ENCODE measurements at regions not wholly inside any gene's neighbourhood (a gene's known extent, or its start where the extent isn't known, plus 50 kb on each side); places are given as distances from the start of the nearest gene placed in this dataset.
"Not testable (repeated sequence)": the region's sequence is repeated elsewhere in the genome, so short reads cannot be mapped to it uniquely, and the experiment has no call there.

DNA sequence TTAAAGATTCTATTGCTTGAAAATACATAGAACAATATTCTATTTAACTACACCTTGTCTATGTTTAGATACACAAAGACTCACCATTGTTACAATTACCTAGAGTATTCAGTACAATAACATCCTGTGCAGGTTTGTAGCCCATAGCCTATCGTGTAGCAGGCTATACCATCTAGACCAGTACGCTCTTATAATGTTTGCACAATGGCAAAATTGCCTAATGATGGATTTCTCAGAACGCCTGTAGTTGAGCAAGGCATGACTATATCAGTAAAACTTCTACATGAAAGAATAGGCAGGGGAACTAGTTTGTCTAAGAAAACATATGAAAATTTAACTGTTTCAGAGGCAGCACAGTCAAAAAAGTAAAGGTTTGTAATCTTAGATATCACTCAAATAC is 375.9 kb downstream of the DAD1 start:
- DNase-seq (ENCODE audit: low read depth in 4 of 4, low spot score in 1 of 4): no peak

DNA sequence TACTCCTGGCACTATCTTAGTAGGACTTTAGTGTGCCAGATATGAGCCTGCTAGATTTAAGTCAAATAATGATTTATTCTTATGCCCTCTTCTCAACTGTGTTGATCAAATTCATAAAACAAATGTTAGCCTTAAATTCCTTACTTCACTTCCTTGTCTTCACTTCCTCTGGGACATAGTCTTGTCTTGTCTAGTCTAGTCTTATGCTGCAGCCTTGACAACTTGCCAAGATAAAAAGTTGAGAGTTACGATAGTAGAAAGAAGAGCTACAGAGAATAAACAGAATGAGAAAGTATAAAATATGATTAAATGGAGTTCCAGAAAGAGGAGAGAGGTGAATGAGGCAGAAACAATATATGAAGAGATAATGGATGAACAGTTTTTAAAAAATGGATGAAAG is 378.1 kb downstream of the DAD1 start:
- DNase-seq (ENCODE audit: low read depth in 4 of 4, low spot score in 1 of 4): no peak

DNA sequence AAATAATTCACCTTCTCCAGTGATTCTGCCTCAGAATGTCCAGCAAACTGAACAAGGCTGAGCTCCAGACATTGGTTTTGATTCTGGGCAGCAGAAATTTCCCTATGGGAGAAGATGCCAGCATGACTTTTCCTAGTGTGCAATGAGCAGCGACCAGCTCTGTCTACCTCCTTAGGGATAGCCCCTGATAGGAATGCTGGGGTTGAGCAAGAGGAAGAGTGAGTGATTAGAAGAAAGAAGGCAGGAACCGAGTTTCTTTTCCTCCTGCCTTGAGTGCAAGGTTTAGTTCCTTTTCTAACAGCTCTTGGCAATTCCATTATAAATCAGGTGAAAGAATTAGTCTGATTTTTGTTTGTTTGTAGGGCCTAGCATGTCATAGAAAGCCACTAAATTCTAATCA is 379.0 kb downstream of the DAD1 start:
- DNase-seq (ENCODE audit: low read depth in 4 of 4, low spot score in 1 of 4): no peak

DNA sequence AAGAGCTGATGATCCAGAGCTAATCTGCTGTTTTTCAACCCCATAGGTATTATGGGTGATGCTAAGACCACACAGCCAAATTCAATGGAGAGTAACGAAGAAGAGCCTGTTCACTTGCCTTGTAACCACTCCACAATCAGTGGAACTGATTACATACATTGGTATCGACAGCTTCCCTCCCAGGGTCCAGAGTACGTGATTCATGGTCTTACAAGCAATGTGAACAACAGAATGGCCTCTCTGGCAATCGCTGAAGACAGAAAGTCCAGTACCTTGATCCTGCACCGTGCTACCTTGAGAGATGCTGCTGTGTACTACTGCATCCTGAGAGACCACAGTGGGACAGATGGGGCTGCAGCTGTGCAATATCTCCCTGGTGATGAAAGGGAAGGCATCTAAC is 386.0 kb downstream of the DAD1 start:
- DNase-seq (ENCODE audit: low read depth in 4 of 4, low spot score in 1 of 4): no peak

DNA sequence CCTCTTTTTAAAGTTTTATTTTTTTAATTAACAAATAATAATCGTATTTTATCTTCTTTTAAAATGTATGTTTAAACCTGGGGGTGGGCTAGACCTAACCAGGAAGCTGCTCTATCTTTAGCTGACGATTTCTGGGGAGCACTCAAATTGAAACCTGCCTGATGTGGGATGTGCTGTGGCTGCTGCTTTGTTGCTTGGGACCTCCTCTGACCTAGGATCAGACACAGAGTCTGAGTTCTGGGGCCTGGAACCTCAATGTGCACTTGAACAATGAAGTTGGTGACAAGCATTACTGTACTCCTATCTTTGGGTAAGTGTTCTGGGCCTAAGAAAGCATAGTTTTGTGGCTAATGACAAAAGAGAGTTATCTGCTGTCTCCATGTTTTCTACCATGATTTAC is 386.7 kb downstream of the DAD1 start:
- DNase-seq (ENCODE audit: low read depth in 4 of 4, low spot score in 1 of 4): no peak

DNA sequence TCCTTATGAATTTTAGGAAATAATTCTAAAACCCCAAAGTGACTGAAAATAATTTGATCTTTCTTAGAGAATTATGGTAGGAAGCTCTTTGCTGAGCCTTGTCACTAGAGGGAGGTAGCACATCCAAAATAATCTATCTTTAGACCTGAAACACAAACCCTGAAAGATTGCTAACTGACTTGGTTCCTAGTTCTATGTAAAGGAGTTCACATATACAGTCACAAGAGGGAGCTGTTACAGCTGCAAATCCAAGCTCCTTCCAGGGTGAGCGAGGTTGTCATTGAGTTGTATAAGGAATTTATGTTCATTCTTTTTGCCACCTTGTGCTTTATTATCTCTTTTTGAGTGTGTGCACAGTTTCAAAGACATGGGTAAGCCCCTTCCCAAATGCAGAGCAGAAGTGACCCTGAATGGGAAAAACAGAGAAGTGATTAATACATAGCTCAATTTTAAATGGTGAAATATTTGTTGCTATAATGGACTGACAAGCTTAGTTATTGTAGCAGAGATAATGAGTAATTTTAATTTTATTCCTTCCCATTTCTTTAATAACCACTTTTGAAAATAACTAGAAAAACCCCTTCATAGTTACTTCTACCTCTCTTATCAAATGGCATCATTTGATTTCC is 387.9 kb downstream of the DAD1 start:
- no peak for DNase-seq (ENCODE audit: low read depth in 4 of 4, low spot score in 1 of 4)

DNA sequence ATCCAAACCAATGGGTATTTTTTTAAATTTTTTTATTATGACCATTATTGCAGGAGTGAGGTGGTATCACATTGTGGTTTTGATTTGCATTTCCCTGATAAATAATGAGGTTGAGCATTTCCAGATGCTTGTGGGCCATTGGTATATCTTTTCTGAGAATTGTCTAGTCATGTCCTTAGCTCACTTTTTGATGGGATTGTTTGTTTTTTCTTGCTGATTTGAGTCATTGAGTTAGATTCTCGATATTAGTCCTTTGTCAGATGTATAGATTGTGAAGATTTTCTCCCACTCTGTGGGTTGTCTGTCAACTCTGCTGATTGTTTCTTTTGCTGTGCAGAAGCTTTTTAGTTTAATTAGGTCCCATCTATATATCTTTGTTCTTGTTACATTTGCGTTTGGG is 388.9 kb downstream of the DAD1 start:
- DNase-seq (ENCODE audit: low read depth in 4 of 4, low spot score in 1 of 4): not testable (repeated sequence)

DNA sequence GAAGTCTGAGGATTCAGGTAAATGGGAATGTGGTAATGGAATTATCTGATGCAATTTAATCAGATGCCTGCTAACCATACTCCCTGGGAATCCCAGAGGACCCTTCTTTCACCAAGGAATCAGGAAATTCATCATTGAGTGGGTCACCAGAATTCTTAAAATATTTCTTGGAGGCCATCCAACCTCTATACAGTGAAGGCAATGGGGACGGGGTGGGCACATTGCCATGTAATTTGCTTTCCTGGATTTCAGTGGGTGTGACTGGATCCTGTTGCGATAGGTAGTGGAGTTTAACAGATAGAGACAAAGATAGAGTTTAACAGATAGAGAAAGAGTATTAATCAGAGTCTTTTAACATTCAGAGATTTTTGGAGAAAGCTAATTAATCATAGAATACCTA is 394.4 kb downstream of the DAD1 start:
- no peak for DNase-seq (ENCODE audit: low read depth in 4 of 4, low spot score in 1 of 4)

DNA sequence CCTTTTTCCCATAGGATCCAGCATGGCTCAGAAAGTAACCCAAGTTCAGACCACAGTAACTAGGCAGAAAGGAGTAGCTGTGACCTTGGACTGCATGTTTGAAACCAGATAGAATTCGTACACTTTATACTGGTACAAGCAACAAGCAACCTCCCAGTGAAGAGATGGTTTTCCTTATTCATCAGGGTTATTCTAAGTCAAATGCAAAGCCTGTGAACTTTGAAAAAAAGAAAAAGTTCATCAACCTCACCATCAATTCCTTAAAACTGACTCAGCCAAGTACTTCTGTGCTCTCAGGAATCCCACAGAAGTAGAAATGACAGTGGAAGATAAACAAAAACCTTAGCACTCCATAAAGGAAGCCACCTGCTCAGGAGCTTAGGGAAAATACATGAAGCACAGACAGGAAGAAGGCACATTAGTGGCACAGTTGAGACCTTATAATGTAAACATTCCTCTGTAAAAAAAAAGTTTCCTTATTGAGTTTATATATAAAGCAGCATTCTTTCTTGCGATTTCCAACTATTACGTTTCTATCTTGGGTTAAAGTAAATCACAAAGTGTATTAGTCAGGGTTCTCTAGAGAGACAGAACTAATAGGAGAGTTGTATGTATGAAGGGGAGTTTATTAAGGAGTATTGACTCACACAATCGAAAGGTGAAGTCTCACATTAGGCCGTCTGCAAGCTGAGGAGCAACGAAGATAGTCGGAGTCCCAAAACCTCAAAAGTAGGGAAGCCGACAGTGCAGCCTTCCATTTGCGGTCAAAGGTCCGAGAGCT is 398.4 kb downstream of the DAD1 start:
- no peak for DNase-seq (ENCODE audit: low read depth in 4 of 4, low spot score in 1 of 4)

DNA sequence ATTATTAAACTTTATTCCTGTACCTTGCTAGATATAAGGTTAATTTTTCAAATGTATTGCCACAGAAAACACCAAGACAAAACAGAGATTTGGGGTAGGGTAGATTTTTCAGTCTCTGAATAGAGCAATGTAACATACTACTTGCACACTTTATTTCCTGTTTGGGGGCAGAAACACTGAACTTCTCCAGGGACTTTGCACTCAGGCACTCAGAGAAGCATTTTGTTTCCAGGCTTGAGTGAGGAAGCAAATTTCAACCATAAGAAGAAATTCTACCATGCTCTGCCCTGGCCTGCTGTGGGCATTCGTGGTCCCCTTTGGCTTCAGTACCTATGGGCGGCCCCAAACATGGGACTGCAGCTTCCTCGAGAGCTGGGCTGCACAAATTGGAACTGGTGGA is 399.1 kb downstream of the DAD1 start:
- no peak for DNase-seq (ENCODE audit: low read depth in 4 of 4, low spot score in 1 of 4)

DNA sequence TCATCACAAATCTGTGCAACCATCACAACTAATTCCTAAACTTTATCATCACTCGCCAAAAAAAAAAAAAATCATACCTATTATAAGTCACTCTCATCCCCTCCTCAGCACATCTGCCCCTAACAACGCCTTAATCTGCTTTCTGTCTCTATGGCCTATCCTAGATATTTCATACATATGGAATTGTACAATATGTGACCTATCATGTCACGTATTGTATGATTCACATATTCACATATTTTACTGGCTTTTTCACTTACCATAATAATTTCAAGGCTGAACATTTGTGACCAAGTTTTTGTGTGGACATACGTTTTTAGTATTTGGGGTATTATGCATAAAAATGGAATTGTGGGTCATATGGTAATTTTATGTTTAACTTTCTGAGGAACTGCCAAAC is 400.7 kb downstream of the DAD1 start:
- DNase-seq (ENCODE audit: low read depth in 4 of 4, low spot score in 1 of 4): no peak

DNA sequence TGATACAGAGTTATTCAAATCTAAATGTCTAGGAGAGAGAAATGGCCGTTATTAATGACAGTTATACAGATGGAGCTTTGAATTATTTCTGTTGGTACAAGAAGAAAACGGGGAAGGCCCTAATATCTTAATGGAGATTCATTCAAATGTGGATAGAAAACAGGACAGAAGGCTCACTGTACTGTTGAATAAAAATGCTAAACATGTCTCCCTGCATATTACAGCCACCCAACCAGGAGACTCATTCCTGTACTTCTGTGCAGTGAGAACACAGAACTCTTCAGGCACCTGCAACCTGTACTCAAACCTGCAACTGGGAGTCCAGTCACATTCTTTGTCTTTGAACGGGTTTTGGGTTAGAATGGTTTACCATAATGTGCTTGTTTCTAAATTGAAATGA is 403.2 kb downstream of the DAD1 start:
- no peak for DNase-seq (ENCODE audit: low read depth in 4 of 4, low spot score in 1 of 4)

DNA sequence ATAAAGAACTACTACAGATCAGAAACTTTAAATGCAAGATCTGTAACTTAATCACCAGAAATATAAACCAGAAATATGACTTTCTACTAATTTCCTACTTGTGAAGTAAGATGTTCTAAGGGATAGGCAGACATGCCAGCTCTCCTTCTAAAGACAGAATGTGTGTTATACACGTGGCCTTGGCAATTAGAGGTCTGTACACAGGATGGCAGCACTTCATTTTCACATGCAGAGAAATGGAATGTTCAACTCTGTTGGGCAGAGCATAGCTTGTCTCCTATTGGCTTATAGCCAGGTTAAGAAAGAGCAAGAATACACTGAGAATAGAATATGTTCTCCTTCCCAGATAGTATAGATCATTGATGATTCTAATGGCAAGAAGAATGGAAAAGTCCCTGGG is 403.8 kb downstream of the DAD1 start:
- no peak for DNase-seq (ENCODE audit: low read depth in 4 of 4, low spot score in 1 of 4)

DNA sequence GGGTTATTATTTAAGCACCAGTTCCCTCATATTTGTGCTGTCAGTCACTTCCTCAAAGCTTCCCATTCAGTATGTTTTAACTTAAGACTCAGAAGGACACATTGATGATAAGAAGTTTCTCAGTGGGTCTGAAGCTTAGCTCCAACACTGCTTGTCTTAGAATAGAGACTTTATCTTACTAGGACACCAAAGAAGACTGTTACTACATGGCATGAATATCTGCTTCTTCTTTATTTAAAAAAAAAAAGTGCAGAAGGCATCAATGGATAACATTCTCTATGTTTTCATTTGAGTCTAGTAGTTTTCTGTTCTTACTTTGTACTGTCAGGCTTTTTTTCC is 404.2 kb downstream of the DAD1 start:
- no peak for DNase-seq (ENCODE audit: low read depth in 4 of 4, low spot score in 1 of 4)

DNA sequence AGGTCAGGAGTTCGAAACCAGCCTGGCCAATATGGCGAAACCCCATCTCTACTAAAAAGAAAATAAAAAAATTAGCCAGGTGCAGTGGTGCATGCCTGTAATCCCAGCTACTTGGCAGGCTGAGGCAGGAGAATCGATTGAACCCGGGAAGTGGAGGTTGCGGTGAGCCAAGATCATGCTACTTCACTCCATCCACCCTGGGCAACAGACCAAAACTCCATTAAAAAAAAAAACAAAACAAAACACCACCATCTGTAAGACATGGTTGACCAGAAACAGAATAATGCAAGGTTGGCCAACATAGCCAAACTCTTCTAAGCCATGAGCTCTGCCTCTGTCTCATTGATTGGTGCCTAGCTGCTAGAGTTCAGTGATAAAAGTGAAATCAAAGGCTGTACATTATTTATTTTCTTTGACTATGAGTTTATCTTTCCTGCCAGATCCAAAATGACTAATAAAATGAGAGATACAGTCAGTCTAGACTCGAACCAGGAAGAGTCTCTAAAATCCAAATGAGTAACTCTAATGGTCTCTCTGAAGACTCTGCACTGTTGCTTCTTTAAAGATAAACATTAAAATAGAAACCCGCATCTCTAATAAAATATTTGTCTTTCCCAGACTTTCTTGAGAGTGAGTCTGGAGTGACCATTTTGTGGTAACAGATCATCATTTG is 404.7 kb downstream of the DAD1 start:
- no peak for DNase-seq (ENCODE audit: low read depth in 4 of 4, low spot score in 1 of 4)

DNA sequence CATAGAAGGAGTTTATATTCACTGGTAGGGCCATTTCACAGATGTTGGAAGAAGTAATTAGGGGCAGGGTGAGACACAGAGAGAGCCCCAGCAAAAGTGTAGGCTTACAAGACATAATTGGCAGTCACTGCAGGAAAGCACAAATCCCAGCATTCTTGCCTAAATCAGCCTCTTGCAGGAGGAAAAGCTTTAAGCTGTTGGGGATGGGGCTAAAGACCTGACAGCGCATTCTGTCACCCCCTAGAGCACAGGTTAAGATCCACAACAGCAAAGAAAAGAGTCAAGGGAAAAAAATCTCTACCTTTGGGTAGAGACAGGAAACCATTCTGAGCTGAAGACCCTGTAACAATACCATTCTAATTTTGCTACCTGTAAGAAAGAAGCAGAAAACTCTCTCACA is 409.0 kb downstream of the DAD1 start:
- no peak for DNase-seq (ENCODE audit: low read depth in 4 of 4, low spot score in 1 of 4)

DNA sequence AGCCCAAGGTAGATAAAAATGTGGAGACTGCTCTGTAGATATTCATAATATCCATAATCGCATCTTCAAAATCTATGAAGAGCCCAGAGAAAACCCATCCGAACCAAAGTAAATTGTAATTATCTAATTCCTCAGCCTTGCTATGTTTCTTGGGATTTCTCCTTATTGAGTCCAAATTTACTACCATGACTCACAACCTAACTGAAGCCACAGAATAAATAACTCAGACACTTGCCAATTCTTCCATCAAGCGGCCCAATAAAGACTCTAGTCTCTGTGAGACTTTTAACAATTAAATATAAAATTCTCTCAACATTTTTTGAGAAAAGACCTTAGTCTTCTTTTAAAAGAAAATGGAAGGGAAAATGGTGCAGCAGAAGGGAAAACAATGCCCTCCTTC is 409.8 kb downstream of the DAD1 start:
- no peak for DNase-seq (ENCODE audit: low read depth in 4 of 4, low spot score in 1 of 4)

DNA sequence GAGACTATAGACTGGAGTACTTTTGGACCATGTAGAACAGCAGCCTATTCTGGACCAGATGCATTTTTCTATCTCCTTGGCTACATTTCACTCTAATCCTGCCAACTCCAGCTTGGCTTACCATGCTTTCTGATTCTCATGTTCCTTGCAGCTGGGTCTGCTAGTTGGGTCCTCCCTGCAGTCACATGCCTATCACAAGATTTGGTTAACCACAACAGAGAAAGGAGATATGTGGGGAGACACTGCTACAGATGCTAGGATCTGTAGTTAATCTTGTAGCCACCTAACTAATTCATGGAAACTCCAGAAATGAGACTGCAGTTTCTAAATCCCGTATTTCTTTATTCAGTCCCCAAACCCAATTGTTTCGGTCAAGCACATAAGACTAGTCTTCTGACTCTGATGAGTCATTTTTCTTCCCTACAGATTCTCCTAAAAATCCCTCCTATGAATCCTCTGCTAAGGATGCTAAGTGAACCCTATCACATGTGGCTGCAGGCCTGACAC is 410.6 kb downstream of the DAD1 start:
- no peak for DNase-seq (ENCODE audit: low read depth in 4 of 4, low spot score in 1 of 4)

DNA sequence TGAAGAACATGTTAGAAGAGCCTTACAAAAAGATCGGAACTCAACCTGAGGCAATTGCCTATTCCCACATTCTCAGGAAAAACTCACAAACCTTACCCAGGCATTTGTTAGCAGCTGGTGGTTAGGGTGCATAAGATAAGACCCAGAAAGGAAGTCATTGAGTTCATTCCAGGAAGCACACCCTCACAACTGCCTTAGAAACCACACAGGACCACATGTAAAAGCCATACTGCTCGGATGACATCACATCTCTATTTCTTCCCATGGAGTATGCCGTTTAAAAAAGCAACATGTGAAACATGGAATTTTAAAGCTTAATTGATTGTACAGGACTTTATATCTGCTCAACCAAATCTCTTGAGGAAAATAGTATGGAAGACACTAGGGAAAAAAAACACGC is 411.2 kb downstream of the DAD1 start:
- DNase-seq (ENCODE audit: low read depth in 4 of 4, low spot score in 1 of 4): no peak

DNA sequence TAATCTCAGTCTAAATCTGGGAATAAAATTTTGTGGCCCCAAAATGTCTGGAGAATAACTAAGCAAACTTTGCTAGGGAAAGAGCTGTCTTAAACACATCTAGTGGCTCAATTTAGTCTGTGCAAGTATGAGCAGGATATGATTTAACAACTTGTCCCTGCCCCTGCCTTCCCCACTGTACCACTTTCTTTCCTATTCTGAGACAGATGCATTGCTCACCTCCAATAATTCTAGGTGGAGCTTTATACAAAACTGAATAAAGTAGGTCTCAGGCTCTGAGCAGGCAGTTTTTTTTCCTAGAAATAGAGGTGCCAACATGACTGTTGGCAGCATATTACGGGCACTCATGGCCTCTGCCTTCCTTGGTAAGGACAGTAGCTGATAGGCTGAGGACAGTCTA is 412.1 kb downstream of the DAD1 start:
- DNase-seq (ENCODE audit: low read depth in 4 of 4, low spot score in 1 of 4): no peak

DNA sequence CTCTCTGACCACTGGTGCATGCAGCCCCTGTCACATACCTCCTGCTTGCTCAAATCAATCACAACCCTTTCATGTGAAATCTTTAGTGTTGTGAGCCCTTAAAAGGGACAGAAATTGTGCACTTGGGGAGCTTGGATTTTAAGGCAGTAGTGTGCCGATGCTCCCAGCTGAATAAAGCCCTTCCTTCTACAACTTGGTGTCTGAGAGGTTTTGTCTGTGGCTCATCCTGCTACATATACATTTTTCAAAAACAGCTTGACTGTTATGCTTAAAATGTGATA is 413.8 kb downstream of the DAD1 start:
- DNase-seq (ENCODE audit: low read depth in 4 of 4, low spot score in 1 of 4): not testable (repeated sequence)

DNA sequence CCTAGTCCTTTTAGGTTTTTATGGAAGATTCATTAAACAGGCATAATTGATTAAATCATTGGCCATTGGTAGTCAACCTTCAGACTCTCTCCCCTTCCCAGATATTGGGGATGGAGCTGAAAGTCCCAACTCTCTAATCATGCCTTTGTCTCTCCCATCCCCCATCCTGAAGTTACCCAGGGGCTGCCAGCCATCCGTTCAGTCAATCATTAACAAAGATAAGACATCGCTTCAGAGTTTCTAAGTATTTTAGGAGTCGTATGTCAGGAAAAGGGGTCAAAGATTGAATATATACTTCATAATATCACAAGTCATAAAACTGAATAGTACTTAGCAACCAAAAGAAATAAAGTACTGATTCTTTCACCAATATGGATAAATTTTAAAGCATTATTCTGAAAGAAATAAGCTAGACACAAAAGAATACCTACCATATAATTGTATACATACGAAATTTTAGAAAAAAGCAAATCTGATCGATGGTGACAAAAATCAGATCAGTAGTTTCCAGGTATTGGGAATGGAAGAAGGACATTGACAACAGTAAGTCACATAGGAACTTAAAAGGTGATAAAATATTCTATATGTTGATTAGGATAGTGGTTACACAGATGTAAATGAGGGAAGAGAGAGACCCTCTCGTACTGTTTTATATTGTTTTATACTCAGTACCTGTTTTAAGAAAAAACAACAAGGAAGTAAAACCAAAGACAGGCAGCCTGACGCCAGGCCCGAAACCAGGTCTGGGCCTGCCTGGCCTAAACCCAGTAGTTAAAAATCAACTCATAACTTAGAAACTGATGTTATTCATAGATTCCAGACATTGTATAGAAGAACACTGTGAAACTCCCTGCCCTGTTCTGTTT is 414.4 kb downstream of the DAD1 start:
- DNase-seq (ENCODE audit: low read depth in 4 of 4, low spot score in 1 of 4): no peak
